ENCODE measurements at regions not wholly inside any gene's neighbourhood (a gene's known extent, or its start where the extent isn't known, plus 50 kb on each side); places are given as distances from the start of the nearest gene placed in this dataset.

- Mint-ChIP-seq H3K9me3 (no peaks in the 10 kb centered on the region), H3K27me3 (ENCODE audit: low read depth) (peaks cover 5% of the 10 kb centered on the region), H3K4me1 (no peaks in the 10 kb centered on the region), H3K27ac (ENCODE audit: unreplicated experiment) (no peak overlapping the region), H3K36me3 (ENCODE audit: low read depth) (no peaks in the 10 kb centered on the region), H3K4me3 (no peak overlapping the region)
- DNase-seq (ENCODE audit: low read depth, low spot score), result no peak
- TF ChIP-seq CTCF (conservative IDR thresholded peaks at IDR 0.05), result no peak
Observed at GRCh38 chr1:190880352-190880751, 402.7 kb upstream of the BRINP3 start.

GRCh38 chr1:190881064-190881463 is 403.4 kb upstream of the BRINP3 start:
- Mint-ChIP-seq H3K27me3 (ENCODE audit: low read depth) (peaks cover 5% of the 10 kb centered on the region), H3K36me3 (ENCODE audit: low read depth) (no peaks in the 10 kb centered on the region), H3K4me1 (no peaks in the 10 kb centered on the region), H3K27ac (ENCODE audit: unreplicated experiment) (no peak overlapping the region), H3K9me3 (no peaks in the 10 kb centered on the region), H3K4me3 (no peak overlapping the region)
- no peak for DNase-seq (ENCODE audit: low read depth, low spot score)
- TF ChIP-seq CTCF (conservative IDR thresholded peaks at IDR 0.05), result no peak

GRCh38 chr1:190897233-190897632 is 419.6 kb upstream of the BRINP3 start:
- no peak overlapping the region for H3K4me3 Mint-ChIP-seq
- no peak for TF ChIP-seq CTCF (conservative IDR thresholded peaks at IDR 0.05)
- H3K9me3 Mint-ChIP-seq, result no peaks in the 10 kb centered on the region
- no peak for DNase-seq (ENCODE audit: low read depth, low spot score)
- no peak overlapping the region for H3K27ac Mint-ChIP-seq (ENCODE audit: unreplicated experiment)
- H3K4me1 Mint-ChIP-seq, result no peaks in the 10 kb centered on the region
- no peaks in the 10 kb centered on the region for H3K36me3 Mint-ChIP-seq (ENCODE audit: low read depth)
- no peaks in the 10 kb centered on the region for H3K27me3 Mint-ChIP-seq (ENCODE audit: low read depth)

- no peak overlapping the region for H3K4me3 Mint-ChIP-seq
- H3K9me3 Mint-ChIP-seq, result no peaks in the 10 kb centered on the region
- H3K27ac Mint-ChIP-seq (ENCODE audit: unreplicated experiment), result no peak overlapping the region
- no peak for TF ChIP-seq CTCF (conservative IDR thresholded peaks at IDR 0.05)
- no peaks in the 10 kb centered on the region for H3K27me3 Mint-ChIP-seq (ENCODE audit: low read depth)
- no peak for DNase-seq (ENCODE audit: low read depth, low spot score)
- no peaks in the 10 kb centered on the region for H3K4me1 Mint-ChIP-seq
- H3K36me3 Mint-ChIP-seq (ENCODE audit: low read depth), result no peaks in the 10 kb centered on the region
Observed at GRCh38 chr1:190904091-190904695, 426.5 kb upstream of the BRINP3 start.

- no peaks in the 10 kb centered on the region for H3K9me3 Mint-ChIP-seq
- H3K36me3 Mint-ChIP-seq (ENCODE audit: low read depth), result no peaks in the 10 kb centered on the region
- H3K4me1 Mint-ChIP-seq, result no peaks in the 10 kb centered on the region
- H3K27ac Mint-ChIP-seq (ENCODE audit: unreplicated experiment), result no peak overlapping the region
- no peak for TF ChIP-seq CTCF (conservative IDR thresholded peaks at IDR 0.05)
- DNase-seq (ENCODE audit: low read depth, low spot score), result no peak
- H3K27me3 Mint-ChIP-seq (ENCODE audit: low read depth), result no peaks in the 10 kb centered on the region
- H3K4me3 Mint-ChIP-seq, result no peak overlapping the region
Observed at GRCh38 chr1:190906206-190906725, 428.6 kb upstream of the BRINP3 start.

All from neural crest cell (in vitro differentiated cells).